ENCODE measurements at regions not wholly inside any gene's neighbourhood (a gene's known extent, or its start where the extent isn't known, plus 50 kb on each side); places are given as distances from the start of the nearest gene placed in this dataset.
"Not testable (repeated sequence)": the region's sequence is repeated elsewhere in the genome, so short reads cannot be mapped to it uniquely, and the experiment has no call there.

DNA sequence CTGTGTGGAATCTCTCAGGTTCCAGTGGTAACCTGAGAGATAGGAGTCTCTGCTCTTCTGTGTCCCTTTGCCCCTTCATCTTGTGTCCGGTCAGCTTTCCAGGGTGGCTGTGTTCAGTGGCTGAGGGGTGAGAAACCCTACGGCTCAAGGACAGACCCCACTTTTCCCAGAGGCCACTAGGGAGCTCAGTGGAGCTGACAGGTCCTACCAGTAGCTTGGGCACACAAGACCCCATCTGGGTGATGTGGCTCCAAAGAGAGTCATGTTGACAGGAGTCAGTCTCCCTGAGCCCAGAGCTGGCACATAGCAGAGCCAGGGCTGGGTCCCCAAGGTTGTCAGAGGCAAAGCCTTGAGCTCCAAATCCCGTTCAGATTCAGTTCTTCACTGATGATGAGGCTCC is 54.3 kb upstream of the POTEG start:
- TF ChIP-seq, protein P1, sequence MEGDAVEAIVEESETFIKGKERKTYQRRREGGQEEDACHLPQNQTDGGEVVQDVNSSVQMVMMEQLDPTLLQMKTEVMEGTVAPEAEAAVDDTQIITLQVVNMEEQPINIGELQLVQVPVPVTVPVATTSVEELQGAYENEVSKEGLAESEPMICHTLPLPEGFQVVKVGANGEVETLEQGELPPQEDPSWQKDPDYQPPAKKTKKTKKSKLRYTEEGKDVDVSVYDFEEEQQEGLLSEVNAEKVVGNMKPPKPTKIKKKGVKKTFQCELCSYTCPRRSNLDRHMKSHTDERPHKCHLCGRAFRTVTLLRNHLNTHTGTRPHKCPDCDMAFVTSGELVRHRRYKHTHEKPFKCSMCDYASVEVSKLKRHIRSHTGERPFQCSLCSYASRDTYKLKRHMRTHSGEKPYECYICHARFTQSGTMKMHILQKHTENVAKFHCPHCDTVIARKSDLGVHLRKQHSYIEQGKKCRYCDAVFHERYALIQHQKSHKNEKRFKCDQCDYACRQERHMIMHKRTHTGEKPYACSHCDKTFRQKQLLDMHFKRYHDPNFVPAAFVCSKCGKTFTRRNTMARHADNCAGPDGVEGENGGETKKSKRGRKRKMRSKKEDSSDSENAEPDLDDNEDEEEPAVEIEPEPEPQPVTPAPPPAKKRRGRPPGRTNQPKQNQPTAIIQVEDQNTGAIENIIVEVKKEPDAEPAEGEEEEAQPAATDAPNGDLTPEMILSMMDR (IDR thresholded peaks at IDR 0.05 in 4 of 5, conservative IDR thresholded peaks at IDR 0.05 in 1 of 5) = not testable (repeated sequence)
- not testable (repeated sequence) for TF ChIP-seq POLR2A (IDR thresholded peaks at IDR 0.05)

Measured in gastrocnemius medialis (tissue), 4 donors.